SH-SY5Y (cell line): ENCODE measurements at regions not wholly inside any gene's neighbourhood (a gene's known extent, or its start where the extent isn't known, plus 50 kb on each side); places are given as distances from the start of the nearest gene placed in this dataset.

Source experiments
- GATA2 ChIP-seq: IDR thresholded peaks from 2 replicates; pipeline ENCODE4 v1.6.1; 2011; ENCODE audit warnings: mild to moderate bottlenecking, low read depth, low read length
- GATA3 ChIP-seq: IDR thresholded peaks from 2 replicates; pipeline ENCODE4 v1.6.1; 2011; ENCODE audit warnings: low read depth, mild to moderate bottlenecking, low read length, moderate library complexity

DNA sequence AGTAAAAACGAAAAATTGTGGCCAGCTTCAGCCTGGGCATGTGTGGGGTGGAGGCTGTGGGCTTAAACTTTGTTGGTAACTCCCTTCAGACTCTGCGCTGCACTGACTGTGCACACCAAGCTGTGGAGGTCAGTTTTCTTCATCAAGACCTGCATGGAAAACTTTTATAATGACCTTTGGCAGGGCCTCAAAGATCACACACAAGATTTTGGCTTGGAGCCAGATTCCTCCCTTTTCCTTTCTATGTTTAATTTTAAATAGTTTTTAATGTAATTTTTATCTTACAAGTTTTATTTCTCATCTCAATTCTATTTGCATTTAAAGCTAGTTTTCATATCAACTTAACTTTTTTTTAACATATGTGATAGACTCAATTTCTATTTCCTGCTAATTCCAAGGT, 1211.1 kb upstream of the CDH18 start:
- no peak for TF ChIP-seq GATA3
- TF ChIP-seq GATA2, result no peak
